GM12878 (cell line): ENCODE measurements at regions not wholly inside any gene's neighbourhood (a gene's known extent, or its start where the extent isn't known, plus 50 kb on each side); places are given as distances from the start of the nearest gene placed in this dataset.
"Not testable (repeated sequence)": the region's sequence is repeated elsewhere in the genome, so short reads cannot be mapped to it uniquely, and the experiment has no call there.

Experiments used
- PML ChIP-seq: IDR thresholded peaks from 2 replicates; pipeline ENCODE4 v1.6.1; 2012; ENCODE audit warnings: low read length, inconsistent platforms
- POLR2AphosphoS5 ChIP-seq: IDR thresholded peaks from 2 replicates; pipeline ENCODE4 v1.6.1; 2011; ENCODE audit warnings: mild to moderate bottlenecking, low read length, inconsistent platforms

- TF ChIP-seq POLR2AphosphoS5, PML: not testable (repeated sequence)
These were observed 197.3 kb downstream of the ZNF92 start for GRCh38 chr7:65570990-65571389.
